GM23338 (cell line): ENCODE measurements at regions not wholly inside any gene's neighbourhood (a gene's known extent, or its start where the extent isn't known, plus 50 kb on each side); places are given as distances from the start of the nearest gene placed in this dataset.

Source experiments
- ATAC-seq: fragments of 200-7000 bp; cut with Tn5 transposase; 3 replicates; pipeline ENCODE4 v1.9.1; 2020
- DNase-seq: peaks from one replicate; pipeline ENCODE4 v3.0.0-alpha.2; 2015; ENCODE audit warnings: low spot score
- H2AFZ ChIP-seq: fragments of 200-600 bp; sonication (generic); 2 replicates; pipeline ENCODE4 v1.8.0; 2016; ENCODE audit warnings: antibody characterized with exemption, mild to moderate bottlenecking, moderate library complexity
- H3F3A ChIP-seq: fragments of 200-600 bp; sonication (generic); replicated peaks from 2 replicates; pipeline ENCODE4 v1.8.0; 2017; ENCODE audit warnings: antibody characterized with exemption, mixed run types, low read depth
- H3K27ac ChIP-seq: fragments of 200-600 bp; sonication (generic); 2 replicates; pipeline ENCODE4 v1.6.1; 2016; ENCODE audit warnings: low read depth
- H3K27me3 ChIP-seq: fragments of 200-600 bp; sonication (generic); 2 replicates; pipeline ENCODE4 v1.8.0; 2016; ENCODE audit warnings: mild to moderate bottlenecking, mixed run types, moderate library complexity; ENCODE audit not compliant: insufficient read depth
- H3K36me3 ChIP-seq: fragments of 200-600 bp; sonication (generic); 2 replicates; pipeline ENCODE4 v1.8.0; 2016; ENCODE audit warnings: mild to moderate bottlenecking; ENCODE audit not compliant: insufficient read depth
- H3K4me1 ChIP-seq: fragments of 200-600 bp; sonication (generic); 2 replicates; pipeline ENCODE4 v1.8.0; 2016; ENCODE audit warnings: mild to moderate bottlenecking, moderate library complexity; ENCODE audit not compliant: insufficient read depth
- H3K4me2 ChIP-seq: fragments of 200-600 bp; sonication (generic); 2 replicates; pipeline ENCODE4 v1.7.1; 2017; ENCODE audit warnings: mixed run types
- H3K4me3 ChIP-seq: fragments of 200-600 bp; sonication (generic); 2 replicates; pipeline ENCODE4 v1.6.1; 2016; ENCODE audit warnings: mixed run types
- H3K79me2 ChIP-seq: fragments of 200-600 bp; sonication (generic); replicated peaks from 2 replicates; pipeline ENCODE4 v1.8.0; 2017; ENCODE audit warnings: mild to moderate bottlenecking; ENCODE audit not compliant: insufficient read depth
- H3K9me2 ChIP-seq: fragments of 200-600 bp; sonication (generic); 2 replicates; pipeline ENCODE4 v1.8.0; 2017; ENCODE audit not compliant: insufficient read depth
- H4K20me1 ChIP-seq: fragments of 200-600 bp; sonication (generic); replicated peaks from 2 replicates; pipeline ENCODE4 v1.8.0; 2017; ENCODE audit warnings: mild to moderate bottlenecking; ENCODE audit not compliant: insufficient read depth
- H3K27ac Mint-ChIP-seq: 2 replicates; pipeline ENCODE4 v1.8.0; 2020; ENCODE audit warnings: inconsistent platforms, mild to moderate bottlenecking, moderate library complexity, mixed read lengths
- H3K27me3 Mint-ChIP-seq: 3 replicates; pipeline ENCODE4 v1.8.0; 2022; ENCODE audit warnings: low read depth, mild to moderate bottlenecking, moderate library complexity, mixed read lengths, inconsistent platforms; ENCODE audit not compliant: insufficient read depth, poor library complexity
- H3K36me3 Mint-ChIP-seq: 3 replicates; pipeline ENCODE4 v1.8.0; 2021; ENCODE audit warnings: low read depth, mild to moderate bottlenecking, inconsistent platforms, moderate library complexity, mixed read lengths
- H3K4me1 Mint-ChIP-seq: 3 replicates; pipeline ENCODE4 v1.8.0; 2020; ENCODE audit warnings: mild to moderate bottlenecking, inconsistent platforms, mixed read lengths
- H3K4me3 Mint-ChIP-seq: 3 replicates; pipeline ENCODE4 v1.8.0; 2021; ENCODE audit warnings: moderate library complexity, mild to moderate bottlenecking, inconsistent platforms, mixed read lengths
- H3K9me3 Mint-ChIP-seq: 3 replicates; pipeline ENCODE4 v1.8.0; 2020; ENCODE audit warnings: moderate library complexity, mild to moderate bottlenecking, inconsistent platforms, mixed read lengths
- CREB1 ChIP-seq: fragments of 250-450 bp; sonication (Bioruptor Pico); IDR thresholded peaks from 2 replicates; pipeline ENCODE4 v1.5.0; 2020; ENCODE audit warnings: low read depth, mild to moderate bottlenecking, moderate library complexity
- EZH2 ChIP-seq: fragments of 200-600 bp; sonication (generic); IDR thresholded peaks from one replicate; pipeline ENCODE4 v1.8.0; 2017; ENCODE audit warnings: antibody characterized with exemption, mild to moderate bottlenecking, low read depth; ENCODE audit not compliant: unreplicated experiment
- EZH2phosphoT487 ChIP-seq: fragments of 200-600 bp; sonication (generic); IDR thresholded peaks from one replicate; pipeline ENCODE4 v1.8.1; 2018; ENCODE audit warnings: antibody characterized with exemption; ENCODE audit not compliant: unreplicated experiment
- JUNB ChIP-seq: IDR thresholded peaks from one replicate; pipeline ENCODE4 v1.6.1; 2016; ENCODE audit warnings: antibody characterized with exemption; ENCODE audit not compliant: unreplicated experiment
- ZNF331 ChIP-seq: fragments of 250-450 bp; sonication (Bioruptor Pico); IDR thresholded peaks from 2 replicates; pipeline ENCODE4 v1.5.0; 2020; ENCODE audit warnings: low read depth, mild to moderate bottlenecking, moderate library complexity
- TF ChIP-seq, protein P1 (sequence below), 2 experiments: fragments of 200-600 bp in 1 of 2; sonication (generic) in 1 of 2; conservative IDR thresholded peaks; 2 replicates each; pipeline versions ENCODE4 v1.5.1 to v1.6.1; 2016 to 2017; ENCODE audit warnings: antibody characterized with exemption in 2 of 2, low read depth in 2 of 2, mild to moderate bottlenecking in 2 of 2, moderate library complexity in 1 of 2
- TF ChIP-seq, protein P2 (sequence below): fragments of 250-450 bp; sonication (Bioruptor Pico); IDR thresholded peaks from 2 replicates; pipeline ENCODE4 v1.5.0; 2020; ENCODE audit warnings: mild to moderate bottlenecking, moderate library complexity
- TF ChIP-seq, protein P3 (sequence below): IDR thresholded peaks from one replicate; pipeline ENCODE4 v1.6.1; 2018; ENCODE audit warnings: antibody characterized with exemption; ENCODE audit not compliant: unreplicated experiment
- TF ChIP-seq, protein P4 (sequence below): IDR thresholded peaks from 2 replicates; pipeline ENCODE4 v1.6.1; 2016; ENCODE audit warnings: antibody characterized with exemption

DNA sequence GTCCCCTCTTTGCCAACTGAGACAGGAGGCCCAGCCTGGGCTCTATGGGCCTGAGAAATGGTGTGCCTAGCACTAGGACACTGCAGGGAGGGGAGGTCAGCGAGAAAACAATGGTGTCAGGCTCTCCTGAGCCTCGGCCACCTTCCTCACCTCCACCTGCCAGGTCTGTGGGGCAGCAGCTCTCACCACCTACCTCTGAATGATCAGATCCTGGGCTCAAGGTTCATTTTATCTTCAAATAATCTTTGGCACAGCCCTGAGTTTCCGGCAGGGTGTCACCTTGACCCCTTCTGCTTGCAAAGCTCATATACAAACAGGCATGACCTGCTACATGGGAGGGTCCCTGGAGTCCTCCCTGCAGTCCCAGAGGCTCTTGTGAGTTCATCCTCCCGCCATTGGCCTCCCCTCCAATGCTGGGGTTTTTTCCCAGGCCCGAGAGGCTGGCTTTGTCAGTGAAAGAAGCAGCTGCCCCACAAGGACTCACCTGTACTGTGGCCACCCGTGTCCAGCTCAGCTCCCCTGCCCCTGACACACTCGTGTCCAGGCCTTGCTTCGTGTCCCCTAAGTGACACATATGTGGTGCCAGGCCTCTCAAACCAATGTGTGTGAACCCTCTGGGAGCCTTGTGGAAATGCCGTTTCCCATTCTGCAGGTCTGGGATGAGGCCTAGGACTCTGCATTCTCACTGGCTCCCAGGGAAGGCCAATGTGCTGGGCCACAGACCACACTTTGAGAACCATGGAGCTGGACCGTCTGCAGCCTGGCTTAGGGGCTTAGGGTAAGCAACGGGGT, 176.8 kb upstream of the CIBAR2 start:
- no peaks in the 10 kb centered on the region; the same call in 1 of the 2 replicates for H3K79me2 ChIP-seq
- Mint-ChIP-seq H3K4me3 (no peak overlapping the region), H3K4me1 (peaks cover 19% of the 10 kb centered on the region), H3K27me3 (peaks cover 14% of the 10 kb centered on the region), H3K27ac (no peak overlapping the region; the same call in 1 of the 2 replicates), H3K36me3 (peaks cover 5% of the 10 kb centered on the region; the same call in 1 of the 3 replicates), H3K9me3 (no peaks in the 10 kb centered on the region; the same call in 2 of the 3 replicates)
- no peaks in the 10 kb centered on the region; the same call in 1 of the 2 replicates for H4K20me1 ChIP-seq
- H3K4me2 ChIP-seq = no peak overlapping the region
- H3K9me2 ChIP-seq = no peaks in the 10 kb centered on the region
- no peaks in the 10 kb centered on the region for H3K27me3 ChIP-seq
- TF ChIP-seq, protein P1, sequence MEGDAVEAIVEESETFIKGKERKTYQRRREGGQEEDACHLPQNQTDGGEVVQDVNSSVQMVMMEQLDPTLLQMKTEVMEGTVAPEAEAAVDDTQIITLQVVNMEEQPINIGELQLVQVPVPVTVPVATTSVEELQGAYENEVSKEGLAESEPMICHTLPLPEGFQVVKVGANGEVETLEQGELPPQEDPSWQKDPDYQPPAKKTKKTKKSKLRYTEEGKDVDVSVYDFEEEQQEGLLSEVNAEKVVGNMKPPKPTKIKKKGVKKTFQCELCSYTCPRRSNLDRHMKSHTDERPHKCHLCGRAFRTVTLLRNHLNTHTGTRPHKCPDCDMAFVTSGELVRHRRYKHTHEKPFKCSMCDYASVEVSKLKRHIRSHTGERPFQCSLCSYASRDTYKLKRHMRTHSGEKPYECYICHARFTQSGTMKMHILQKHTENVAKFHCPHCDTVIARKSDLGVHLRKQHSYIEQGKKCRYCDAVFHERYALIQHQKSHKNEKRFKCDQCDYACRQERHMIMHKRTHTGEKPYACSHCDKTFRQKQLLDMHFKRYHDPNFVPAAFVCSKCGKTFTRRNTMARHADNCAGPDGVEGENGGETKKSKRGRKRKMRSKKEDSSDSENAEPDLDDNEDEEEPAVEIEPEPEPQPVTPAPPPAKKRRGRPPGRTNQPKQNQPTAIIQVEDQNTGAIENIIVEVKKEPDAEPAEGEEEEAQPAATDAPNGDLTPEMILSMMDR (conservative IDR thresholded peaks at IDR 0.05; ENCODE audit: low read depth in 2 of 2) = no peak
- TF ChIP-seq JUNB (no peak), CREB1 (CRISPR knock-in tag) (no peak), EZH2 (no peak), EZH2phosphoT487 (no peak), ZNF331 (CRISPR knock-in tag) (no peak)
- TF ChIP-seq, protein P2, sequence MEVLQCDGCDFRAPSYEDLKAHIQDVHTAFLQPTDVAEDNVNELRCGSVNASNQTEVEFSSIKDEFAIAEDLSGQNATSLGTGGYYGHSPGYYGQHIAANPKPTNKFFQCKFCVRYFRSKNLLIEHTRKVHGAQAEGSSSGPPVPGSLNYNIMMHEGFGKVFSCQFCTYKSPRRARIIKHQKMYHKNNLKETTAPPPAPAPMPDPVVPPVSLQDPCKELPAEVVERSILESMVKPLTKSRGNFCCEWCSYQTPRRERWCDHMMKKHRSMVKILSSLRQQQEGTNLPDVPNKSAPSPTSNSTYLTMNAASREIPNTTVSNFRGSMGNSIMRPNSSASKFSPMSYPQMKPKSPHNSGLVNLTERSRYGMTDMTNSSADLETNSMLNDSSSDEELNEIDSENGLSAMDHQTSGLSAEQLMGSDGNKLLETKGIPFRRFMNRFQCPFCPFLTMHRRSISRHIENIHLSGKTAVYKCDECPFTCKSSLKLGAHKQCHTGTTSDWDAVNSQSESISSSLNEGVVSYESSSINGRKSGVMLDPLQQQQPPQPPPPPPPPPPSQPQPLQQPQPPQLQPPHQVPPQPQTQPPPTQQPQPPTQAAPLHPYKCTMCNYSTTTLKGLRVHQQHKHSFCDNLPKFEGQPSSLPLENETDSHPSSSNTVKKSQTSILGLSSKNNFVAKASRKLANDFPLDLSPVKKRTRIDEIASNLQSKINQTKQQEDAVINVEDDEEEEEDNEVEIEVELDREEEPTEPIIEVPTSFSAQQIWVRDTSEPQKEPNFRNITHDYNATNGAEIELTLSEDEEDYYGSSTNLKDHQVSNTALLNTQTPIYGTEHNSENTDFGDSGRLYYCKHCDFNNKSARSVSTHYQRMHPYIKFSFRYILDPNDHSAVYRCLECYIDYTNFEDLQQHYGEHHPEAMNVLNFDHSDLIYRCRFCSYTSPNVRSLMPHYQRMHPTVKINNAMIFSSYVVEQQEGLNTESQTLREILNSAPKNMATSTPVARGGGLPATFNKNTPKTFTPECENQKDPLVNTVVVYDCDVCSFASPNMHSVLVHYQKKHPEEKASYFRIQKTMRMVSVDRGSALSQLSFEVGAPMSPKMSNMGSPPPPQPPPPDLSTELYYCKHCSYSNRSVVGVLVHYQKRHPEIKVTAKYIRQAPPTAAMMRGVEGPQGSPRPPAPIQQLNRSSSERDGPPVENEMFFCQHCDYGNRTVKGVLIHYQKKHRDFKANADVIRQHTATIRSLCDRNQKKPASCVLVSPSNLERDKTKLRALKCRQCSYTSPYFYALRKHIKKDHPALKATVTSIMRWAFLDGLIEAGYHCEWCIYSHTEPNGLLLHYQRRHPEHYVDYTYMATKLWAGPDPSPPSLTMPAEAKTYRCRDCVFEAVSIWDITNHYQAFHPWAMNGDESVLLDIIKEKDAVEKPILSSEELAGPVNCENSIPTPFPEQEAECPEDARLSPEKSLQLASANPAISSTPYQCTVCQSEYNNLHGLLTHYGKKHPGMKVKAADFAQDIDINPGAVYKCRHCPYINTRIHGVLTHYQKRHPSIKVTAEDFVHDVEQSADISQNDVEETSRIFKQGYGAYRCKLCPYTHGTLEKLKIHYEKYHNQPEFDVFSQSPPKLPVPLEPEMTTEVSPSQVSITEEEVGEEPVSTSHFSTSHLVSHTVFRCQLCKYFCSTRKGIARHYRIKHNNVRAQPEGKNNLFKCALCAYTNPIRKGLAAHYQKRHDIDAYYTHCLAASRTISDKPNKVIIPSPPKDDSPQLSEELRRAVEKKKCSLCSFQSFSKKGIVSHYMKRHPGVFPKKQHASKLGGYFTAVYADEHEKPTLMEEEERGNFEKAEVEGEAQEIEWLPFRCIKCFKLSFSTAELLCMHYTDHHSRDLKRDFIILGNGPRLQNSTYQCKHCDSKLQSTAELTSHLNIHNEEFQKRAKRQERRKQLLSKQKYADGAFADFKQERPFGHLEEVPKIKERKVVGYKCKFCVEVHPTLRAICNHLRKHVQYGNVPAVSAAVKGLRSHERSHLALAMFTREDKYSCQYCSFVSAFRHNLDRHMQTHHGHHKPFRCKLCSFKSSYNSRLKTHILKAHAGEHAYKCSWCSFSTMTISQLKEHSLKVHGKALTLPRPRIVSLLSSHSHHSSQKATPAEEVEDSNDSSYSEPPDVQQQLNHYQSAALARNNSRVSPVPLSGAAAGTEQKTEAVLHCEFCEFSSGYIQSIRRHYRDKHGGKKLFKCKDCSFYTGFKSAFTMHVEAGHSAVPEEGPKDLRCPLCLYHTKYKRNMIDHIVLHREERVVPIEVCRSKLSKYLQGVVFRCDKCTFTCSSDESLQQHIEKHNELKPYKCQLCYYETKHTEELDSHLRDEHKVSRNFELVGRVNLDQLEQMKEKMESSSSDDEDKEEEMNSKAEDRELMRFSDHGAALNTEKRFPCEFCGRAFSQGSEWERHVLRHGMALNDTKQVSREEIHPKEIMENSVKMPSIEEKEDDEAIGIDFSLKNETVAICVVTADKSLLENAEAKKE (CRISPR knock-in tag) = no peak
- TF ChIP-seq, protein P3, sequence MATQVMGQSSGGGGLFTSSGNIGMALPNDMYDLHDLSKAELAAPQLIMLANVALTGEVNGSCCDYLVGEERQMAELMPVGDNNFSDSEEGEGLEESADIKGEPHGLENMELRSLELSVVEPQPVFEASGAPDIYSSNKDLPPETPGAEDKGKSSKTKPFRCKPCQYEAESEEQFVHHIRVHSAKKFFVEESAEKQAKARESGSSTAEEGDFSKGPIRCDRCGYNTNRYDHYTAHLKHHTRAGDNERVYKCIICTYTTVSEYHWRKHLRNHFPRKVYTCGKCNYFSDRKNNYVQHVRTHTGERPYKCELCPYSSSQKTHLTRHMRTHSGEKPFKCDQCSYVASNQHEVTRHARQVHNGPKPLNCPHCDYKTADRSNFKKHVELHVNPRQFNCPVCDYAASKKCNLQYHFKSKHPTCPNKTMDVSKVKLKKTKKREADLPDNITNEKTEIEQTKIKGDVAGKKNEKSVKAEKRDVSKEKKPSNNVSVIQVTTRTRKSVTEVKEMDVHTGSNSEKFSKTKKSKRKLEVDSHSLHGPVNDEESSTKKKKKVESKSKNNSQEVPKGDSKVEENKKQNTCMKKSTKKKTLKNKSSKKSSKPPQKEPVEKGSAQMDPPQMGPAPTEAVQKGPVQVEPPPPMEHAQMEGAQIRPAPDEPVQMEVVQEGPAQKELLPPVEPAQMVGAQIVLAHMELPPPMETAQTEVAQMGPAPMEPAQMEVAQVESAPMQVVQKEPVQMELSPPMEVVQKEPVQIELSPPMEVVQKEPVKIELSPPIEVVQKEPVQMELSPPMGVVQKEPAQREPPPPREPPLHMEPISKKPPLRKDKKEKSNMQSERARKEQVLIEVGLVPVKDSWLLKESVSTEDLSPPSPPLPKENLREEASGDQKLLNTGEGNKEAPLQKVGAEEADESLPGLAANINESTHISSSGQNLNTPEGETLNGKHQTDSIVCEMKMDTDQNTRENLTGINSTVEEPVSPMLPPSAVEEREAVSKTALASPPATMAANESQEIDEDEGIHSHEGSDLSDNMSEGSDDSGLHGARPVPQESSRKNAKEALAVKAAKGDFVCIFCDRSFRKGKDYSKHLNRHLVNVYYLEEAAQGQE = no peak
- TF ChIP-seq, protein P4, sequence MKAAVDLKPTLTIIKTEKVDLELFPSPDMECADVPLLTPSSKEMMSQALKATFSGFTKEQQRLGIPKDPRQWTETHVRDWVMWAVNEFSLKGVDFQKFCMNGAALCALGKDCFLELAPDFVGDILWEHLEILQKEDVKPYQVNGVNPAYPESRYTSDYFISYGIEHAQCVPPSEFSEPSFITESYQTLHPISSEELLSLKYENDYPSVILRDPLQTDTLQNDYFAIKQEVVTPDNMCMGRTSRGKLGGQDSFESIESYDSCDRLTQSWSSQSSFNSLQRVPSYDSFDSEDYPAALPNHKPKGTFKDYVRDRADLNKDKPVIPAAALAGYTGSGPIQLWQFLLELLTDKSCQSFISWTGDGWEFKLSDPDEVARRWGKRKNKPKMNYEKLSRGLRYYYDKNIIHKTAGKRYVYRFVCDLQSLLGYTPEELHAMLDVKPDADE = no peak
- no peaks in the 10 kb centered on the region for H3K36me3 ChIP-seq
- no peaks in the 10 kb centered on the region; the same call in 1 of the 2 replicates for H3K4me1 ChIP-seq
- no peak overlapping the region for H3K4me3 ChIP-seq
- no peak overlapping the region for H3K27ac ChIP-seq
- H2AFZ ChIP-seq = no peak overlapping the region
- DNase-seq (no peak), ATAC-seq (no peak)
- H3F3A ChIP-seq = no peaks in the 10 kb centered on the region
